Lower leg skin (tissue), 3 donors: ENCODE measurements at regions not wholly inside any gene's neighbourhood (a gene's known extent, or its start where the extent isn't known, plus 50 kb on each side); places are given as distances from the start of the nearest gene placed in this dataset.

Experiments used
- CTCF ChIP-seq, 3 donors: fragments of 450-650 bp; IDR thresholded peaks; one replicate each; pipeline ENCODE4 v1.5.1; 2016; ENCODE audit warnings: antibody characterized with exemption in 3 of 3, mild to moderate bottlenecking in 3 of 3, moderate library complexity in 2 of 3
- POLR2A ChIP-seq, 2 donors: fragments of 450-650 bp; IDR thresholded peaks; one replicate each; pipeline ENCODE4 v1.6.1; 2016 to 2017; ENCODE audit warnings: antibody characterized with exemption in 2 of 2, mild to moderate bottlenecking in 1 of 2, moderate library complexity in 1 of 2

GRCh38 chrX:126272795-126273497, 106.9 kb upstream of the DCAF12L2 start:
- TF ChIP-seq CTCF (IDR thresholded peaks at IDR 0.05), result no peak
- TF ChIP-seq POLR2A (IDR thresholded peaks at IDR 0.05), result no peak
